Urothelium cell line (cell line): ENCODE measurements at regions not wholly inside any gene's neighbourhood (a gene's known extent, or its start where the extent isn't known, plus 50 kb on each side); places are given as distances from the start of the nearest gene placed in this dataset.

Experiments
- DNase-seq: peaks from one replicate; pipeline ENCODE4 v3.0.0; 2011; ENCODE audit warnings: low spot score, mixed read lengths
- FAIRE-seq: peaks from 2 replicates; lab custom pipeline; 2011; peaks lifted over from hg19 to GRCh38; lab: Jason Lieb, UNC

- DNase-seq: no peak
- no peak for FAIRE-seq
Observed at GRCh38 chr3:74357881-74358280, 256.6 kb downstream of the CNTN3 start.

GRCh38 chr3:74353039-74353438 lies 261.4 kb downstream of the CNTN3 start:
- no peak for DNase-seq
- no peak for FAIRE-seq

GRCh38 chr3:74352166-74352565 lies 262.3 kb downstream of the CNTN3 start:
- DNase-seq (no peak), FAIRE-seq (no peak)

GRCh38 chr3:74351213-74351612 lies 263.2 kb downstream of the CNTN3 start:
- no peak for DNase-seq
- FAIRE-seq: no peak

GRCh38 chr3:74349015-74349414 lies 265.4 kb downstream of the CNTN3 start:
- FAIRE-seq (no peak), DNase-seq (no peak)

GRCh38 chr3:74347563-74348268 lies 266.7 kb downstream of the CNTN3 start:
- DNase-seq (no peak), FAIRE-seq (no peak)

- no peak for FAIRE-seq
- no peak for DNase-seq
Observed at GRCh38 chr3:74346896-74347295, 267.6 kb downstream of the CNTN3 start.

- DNase-seq: no peak
- FAIRE-seq: no peak
Observed at GRCh38 chr3:74345701-74346100, 268.8 kb downstream of the CNTN3 start.

GRCh38 chr3:74344865-74345440 lies 269.5 kb downstream of the CNTN3 start:
- FAIRE-seq (no peak), DNase-seq (no peak)

GRCh38 chr3:74343391-74343790 lies 271.1 kb downstream of the CNTN3 start:
- FAIRE-seq: no peak

GRCh38 chr3:74338998-74339397 lies 275.5 kb downstream of the CNTN3 start:
- DNase-seq (no peak), FAIRE-seq (no peak)

More at GRCh38 chr3:74343391-74343790, 271.1 kb downstream of the CNTN3 start:
- DNase-seq: no peak

- DNase-seq (no peak), FAIRE-seq (no peak)
Observed at GRCh38 chr3:74332165-74332564, 282.3 kb downstream of the CNTN3 start.

GRCh38 chr3:74331711-74332110 lies 282.7 kb downstream of the CNTN3 start:
- FAIRE-seq (no peak), DNase-seq (no peak)

GRCh38 chr3:74329096-74329495 lies 285.4 kb downstream of the CNTN3 start:
- FAIRE-seq: no peak
- DNase-seq: no peak

GRCh38 chr3:74328435-74328834 lies 286.0 kb downstream of the CNTN3 start:
- FAIRE-seq: no peak
- DNase-seq: no peak

- no peak for DNase-seq
- no peak for FAIRE-seq
Observed at GRCh38 chr3:74315291-74315690, 299.2 kb downstream of the CNTN3 start.

GRCh38 chr3:74314696-74315095 lies 299.8 kb downstream of the CNTN3 start:
- no peak for DNase-seq
- no peak for FAIRE-seq

- no peak for FAIRE-seq
Observed at GRCh38 chr3:74309716-74310115, 304.7 kb downstream of the CNTN3 start.

GRCh38 chr3:74304424-74304823 lies 310.0 kb downstream of the CNTN3 start:
- no peak for DNase-seq
- FAIRE-seq: no peak

More at GRCh38 chr3:74309716-74310115, 304.7 kb downstream of the CNTN3 start:
- no peak for DNase-seq

GRCh38 chr3:74303711-74304110 lies 310.7 kb downstream of the CNTN3 start:
- no peak for FAIRE-seq
- DNase-seq: no peak

- FAIRE-seq (no peak), DNase-seq (no peak)
Observed at GRCh38 chr3:74302969-74303368, 311.5 kb downstream of the CNTN3 start.

GRCh38 chr3:74302281-74302680 lies 312.2 kb downstream of the CNTN3 start:
- FAIRE-seq (no peak), DNase-seq (no peak)

GRCh38 chr3:74301056-74301455 lies 313.4 kb downstream of the CNTN3 start:
- DNase-seq: no peak
- FAIRE-seq: no peak
